KG1 (cell line): ENCODE measurements at regions not wholly inside any gene's neighbourhood (a gene's known extent, or its start where the extent isn't known, plus 50 kb on each side); places are given as distances from the start of the nearest gene placed in this dataset.

Experiments
- DNase-seq: peaks from one replicate; lab custom pipeline; 2025; lab: John Stamatoyannopoulos, UW

DNA sequence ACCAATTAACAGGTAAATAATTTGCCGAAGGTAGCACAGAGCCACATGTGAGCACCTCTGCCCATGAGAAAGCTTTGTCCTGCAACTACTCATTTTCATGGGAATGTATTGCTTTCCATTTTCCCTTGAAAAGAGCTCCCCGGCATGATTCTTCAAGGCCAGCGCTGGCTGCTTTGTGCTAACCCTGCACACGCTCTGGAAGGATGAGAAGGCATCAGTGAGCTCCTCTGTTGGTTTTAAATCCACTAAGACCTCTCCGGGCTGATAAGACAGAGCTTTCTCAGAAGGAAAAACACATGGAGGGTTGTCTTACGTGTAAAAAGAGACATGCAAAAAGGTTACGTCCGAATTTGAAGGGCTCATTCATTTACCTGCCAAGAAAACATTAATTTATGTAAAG, 553.9 kb upstream of the MKI67 start:
- DNase-seq = no peak

DNA sequence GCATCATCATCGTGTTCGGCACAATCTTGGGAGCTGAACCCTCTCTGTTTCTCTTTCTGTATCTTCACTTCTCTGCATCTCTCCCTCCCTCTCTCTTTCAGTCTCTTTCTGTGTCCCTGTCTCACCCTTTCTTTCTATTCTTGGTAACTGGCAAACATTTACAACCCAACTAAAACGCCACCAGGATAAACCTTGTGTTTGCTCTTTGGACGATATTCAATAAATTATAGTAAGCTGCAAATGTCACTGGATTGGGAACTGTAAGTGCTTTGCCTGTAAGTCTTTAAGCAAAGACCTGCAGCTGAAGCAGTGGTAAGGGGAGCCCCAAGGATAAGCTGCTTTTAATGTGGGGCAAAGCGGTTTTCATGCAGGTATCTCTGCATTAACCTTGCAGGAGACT, 558.0 kb upstream of the MKI67 start:
- no peak for DNase-seq

DNA sequence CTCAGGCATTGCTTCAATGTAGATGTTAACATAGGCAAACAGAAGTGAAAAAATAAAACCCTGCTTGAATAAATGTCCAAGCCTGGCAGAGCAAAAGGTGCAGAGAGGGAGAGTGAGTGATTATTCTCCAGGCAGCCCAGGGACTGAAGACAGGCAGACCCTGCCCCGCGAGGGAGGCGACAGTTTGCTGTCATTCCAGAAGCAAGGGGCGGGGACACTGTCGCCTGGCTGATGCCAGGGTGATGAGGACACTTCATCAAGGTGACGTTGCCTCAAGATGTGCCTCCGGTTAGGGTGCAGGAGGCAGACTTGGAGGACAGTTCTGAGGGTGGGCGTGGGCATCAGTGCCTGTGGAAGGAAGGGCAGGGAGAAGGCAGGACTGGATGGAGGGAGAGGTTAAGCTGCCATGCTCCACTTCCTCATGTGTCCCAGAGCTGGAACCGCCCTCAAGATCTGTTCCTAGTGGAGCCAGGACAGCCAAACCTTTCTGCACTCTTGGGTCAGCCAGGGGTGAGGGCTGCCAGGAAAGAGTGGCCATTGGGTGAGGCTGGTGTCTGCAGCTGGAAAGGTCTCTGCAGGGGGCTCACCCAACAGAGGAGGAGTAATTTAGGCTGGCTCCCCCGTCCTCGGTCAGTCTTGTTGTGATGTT, 560.5 kb upstream of the MKI67 start:
- no peak for DNase-seq

DNA sequence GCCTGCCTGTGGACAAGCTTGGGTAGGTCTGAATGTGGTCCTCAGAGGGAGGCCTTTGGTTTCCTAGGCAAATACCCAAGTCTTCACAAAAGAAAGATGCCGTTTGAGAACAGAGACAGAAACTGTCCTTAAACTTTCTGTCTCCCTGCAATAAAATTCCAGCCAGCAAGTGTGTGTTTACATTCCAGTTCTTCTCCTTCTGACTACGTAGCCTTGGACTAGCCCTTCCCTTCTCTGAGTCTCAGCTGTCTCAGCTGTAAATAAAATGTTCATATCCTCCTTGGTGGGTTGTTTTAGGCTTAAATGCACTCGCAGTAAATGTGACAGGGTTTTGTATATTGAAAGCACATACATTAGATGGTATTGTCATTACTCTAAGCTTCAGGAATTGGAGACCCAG, 561.2 kb upstream of the MKI67 start:
- no peak for DNase-seq

DNA sequence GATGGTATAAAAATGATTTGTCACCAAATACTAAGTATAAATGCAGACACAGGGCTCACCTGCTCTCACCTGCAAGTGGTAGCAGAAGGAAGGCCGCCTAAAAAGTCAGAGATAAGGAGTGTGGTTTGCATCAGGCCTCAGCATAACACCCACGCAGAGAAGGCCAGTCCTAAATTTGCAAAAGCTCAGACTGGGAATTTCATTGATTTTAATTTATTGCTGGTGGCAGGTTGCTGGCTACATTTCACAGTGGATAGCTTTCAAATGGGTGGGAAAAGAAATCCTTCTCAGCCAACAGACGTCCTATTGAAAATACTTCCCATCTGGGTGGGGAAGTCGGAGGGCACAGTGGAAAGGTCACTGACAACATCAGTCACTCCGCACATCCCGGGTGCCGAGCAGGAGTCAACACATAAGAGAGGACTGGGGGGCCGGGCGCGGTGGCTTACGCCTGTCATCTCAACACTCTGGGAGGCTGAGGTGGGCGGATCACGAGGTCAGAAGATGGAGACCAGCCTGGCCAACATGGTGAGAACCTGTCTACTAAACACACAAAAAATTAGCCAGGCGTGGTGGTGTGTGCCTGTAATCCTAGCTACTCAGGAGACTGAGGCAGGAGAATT, 561.8 kb upstream of the MKI67 start:
- no peak for DNase-seq

DNA sequence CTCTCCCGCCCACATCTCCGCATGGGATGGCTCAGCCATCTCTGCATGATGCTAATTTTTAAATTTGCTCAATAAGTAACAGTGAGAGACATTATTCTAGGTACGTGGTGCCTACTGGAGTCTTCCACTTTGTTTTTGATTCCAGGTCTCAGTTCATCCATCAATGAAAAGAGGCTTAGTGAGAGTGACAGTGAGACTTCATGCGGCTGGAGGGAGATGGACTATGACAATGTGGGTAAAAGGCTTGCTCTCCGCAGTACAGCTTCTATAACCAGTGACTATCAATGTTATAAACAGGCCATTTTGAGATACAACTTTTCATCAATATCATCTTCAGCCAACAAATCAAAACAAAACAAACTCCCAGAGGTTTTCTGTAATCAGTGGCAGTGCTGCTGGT, 563.4 kb upstream of the MKI67 start:
- no peak for DNase-seq

DNA sequence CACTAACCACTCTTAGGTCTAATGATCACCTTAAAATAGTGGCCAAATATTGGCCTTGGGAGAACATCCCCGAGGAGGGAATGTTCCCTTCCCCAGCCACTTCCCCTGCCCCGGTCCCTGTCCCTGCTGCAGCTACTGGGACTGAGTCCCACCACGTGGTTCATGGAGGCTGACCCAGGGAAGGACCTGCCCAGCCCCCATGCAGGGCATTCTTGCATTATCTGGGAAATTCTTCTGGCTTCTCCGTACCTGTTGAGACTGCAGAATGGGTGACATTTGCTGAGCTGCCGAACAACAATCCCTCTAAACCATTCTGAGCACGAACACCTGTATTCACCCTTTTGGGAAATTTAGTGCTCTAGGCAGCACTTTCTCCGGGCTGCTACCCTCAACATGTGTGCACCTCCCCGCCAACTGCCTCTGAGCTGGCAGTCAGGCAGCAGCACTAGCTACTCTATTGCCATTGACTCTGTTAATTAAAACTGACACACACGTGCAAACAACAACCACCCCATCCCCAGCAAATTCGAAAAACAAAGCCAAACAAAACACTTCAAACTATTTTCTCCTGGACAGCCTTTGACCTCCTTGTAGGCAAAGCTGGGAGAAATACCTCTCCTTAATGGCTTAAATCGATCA, 567.4 kb upstream of the MKI67 start:
- DNase-seq = no peak

DNA sequence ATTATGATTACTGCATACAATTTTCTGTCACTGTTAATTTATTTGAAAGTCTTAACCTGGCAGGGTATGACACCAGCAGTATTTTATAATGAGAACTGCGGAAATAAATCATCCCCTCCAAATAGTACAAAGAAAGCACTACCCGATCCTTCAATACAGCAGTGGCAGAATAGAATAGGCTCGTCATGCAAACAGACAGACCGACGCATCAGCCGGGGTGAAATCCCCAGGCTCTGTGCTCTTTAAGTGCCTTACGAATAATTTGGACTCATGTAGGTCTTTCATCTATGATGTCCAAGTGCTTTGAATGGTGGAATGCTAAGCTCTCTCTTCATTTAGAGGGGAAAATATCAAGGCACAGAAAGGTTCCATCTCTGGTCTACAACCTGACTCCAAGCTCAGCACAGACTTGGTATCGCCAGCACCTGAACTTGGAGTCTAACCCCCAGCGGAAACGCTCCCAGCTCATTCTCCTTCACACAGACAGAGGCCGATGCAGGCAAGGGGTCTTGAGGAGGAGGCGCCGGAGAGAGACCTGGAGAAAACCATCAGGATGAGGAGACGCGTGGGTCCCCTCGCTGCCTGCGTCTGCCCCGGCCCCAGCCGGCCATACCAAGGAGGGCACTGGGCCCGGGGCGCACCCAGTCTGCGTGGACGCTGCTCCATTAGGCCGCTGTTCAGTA, 568.1 kb upstream of the MKI67 start:
- no peak for DNase-seq

DNA sequence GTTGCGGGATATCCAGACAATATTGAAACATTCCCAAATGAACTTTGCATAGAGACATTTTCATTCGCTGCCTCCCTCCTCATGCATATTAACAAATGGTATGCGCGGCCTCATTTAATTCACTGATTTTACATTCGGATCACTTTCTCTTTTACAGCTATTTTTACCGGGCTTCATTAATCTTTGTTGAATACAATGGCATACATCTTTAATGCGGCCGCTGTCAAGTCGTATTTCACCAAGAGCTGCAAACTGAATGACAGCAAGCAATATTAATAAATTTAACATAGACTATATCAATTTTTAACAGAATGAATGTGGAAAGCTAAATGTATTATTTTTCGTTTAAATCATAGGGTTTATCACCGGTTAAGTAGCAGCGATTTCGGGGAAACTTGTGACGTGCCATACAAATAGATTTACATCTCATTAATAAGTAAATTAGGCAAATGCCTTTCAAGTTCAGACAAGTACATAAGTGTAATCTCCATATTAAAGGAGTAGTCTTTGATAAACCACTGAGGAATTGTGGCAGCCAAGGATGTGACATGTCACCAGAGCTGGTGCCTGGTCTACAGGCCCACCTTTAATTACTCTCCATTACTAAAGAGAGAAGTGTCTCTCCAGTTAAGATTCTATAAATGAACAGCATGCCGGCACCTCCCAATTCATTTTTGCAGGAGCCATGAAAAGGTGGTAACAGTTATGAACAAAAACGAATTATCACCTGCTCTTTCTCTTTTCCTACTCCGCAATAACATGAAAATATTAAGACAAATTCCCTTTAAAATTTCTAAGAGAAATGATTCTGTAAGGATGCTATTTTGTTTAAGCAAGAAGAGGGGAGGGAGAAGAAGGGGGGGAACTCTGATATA, 568.9 kb upstream of the MKI67 start:
- DNase-seq = no peak

DNA sequence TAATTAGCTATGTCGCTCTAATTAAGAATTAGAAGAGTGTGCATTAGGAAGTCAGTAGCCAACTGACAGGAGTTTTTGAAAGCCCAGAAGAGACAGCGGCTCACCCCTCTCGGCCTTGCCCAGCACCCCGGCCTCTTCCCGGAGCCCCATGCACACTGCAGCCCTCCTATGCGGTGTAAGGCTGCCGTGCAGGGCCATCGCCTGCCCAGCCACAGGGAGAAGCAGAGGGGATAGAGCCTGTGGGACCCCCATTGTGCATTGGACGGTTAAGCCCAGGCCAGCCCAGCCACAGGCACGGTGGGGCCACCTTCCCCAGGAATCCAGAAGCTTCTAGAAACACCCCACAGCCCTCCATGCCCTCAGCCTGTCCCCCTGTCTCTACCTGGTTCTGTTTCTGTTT, 569.7 kb upstream of the MKI67 start:
- no peak for DNase-seq

DNA sequence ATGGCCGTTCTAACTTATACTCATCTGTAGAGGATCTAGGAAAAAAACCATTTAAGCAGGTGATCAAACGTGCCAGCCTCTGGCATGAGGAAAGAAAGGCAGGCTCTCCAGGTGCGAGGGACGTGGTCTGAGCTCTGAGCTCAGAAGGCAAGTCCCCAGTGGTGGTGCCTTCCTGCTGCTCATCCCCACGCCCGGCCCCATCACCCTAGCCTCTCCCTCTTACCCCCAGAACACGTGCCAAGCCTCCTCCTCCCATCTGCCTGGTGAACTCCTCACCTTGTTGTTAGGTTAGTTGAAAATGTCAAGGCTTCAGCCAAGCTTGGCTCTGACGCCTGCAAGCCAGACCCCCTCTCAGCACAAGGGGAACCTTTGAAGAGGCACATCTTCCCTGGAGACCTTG, 571.2 kb upstream of the MKI67 start:
- no peak for DNase-seq

DNA sequence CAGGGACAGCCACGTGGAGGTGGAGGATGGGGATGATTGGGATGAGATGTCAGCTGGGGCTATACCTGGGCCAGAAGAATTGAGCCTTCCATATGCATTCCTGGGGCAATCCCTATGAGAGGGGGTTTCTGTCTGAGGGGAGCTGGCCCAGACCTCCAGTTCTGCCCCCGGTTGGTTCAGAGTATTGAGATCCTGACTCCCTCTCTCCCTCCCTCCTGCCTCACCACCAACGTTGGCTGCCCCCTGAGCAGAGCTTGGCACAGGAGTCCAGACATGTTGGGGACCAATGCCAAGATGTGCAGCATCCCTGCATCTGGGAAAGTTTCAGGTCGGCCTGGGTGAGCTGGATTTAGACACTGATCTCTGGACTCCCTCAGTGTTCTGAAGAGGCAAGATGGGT, 575.2 kb upstream of the MKI67 start:
- DNase-seq = no peak

DNA sequence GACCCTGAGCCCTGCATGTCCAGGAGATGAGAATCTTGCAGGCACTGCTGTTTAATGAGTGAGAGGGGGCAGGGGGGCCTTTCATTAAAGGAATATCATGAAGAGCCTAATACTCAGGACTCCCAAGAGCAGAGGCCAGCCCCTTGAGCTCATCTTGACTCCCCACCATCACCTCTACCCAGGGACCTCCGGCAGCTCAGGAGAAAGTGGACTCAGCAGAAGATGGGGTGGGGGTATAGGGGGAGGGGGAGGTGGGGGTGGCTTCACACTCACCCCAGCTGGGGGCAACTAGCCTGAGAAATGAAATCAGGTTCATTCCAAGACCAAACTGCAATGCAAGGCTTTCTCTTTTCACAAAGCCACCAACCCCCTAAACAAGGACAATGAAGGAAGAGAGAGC, 575.6 kb upstream of the MKI67 start:
- DNase-seq = no peak

DNA sequence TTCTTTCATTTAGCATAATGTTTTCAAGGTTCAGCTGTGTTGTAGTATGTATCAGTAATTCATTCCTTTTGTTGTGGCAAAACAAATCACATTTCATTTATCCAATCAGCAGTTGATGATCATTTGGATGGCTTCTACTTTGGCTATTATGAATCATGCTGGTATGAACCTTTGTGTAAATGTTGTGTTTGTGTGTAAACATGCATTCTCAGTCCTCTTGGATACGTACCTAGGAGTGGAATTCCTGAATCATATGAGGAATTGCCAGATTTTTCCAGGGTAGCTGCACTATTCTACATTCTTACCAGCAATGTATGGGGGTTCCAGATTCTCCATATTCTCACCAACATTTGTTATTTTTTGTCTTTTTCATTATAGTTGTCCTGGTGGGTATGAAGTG, 578.5 kb upstream of the MKI67 start:
- no peak for DNase-seq

DNA sequence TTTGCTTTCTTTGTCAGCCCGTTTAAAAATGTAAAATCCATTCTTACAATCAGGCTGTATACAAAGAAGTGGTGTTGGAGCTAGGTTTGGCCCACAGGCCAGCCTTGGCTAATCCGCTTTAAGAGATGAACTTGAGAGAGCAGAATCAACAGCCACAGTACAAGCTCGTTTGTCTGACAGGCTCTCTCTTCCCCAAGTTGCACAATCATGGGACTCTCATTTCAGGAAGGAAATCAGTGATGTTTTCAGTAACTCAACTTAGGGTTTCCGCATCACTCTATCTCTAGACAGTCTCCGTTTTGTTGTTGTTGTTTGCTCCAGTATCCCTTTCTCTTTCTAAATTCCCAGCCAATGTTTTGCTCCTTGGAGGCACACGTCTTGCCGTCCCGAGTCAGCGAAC, 582.0 kb upstream of the MKI67 start:
- DNase-seq = no peak

DNA sequence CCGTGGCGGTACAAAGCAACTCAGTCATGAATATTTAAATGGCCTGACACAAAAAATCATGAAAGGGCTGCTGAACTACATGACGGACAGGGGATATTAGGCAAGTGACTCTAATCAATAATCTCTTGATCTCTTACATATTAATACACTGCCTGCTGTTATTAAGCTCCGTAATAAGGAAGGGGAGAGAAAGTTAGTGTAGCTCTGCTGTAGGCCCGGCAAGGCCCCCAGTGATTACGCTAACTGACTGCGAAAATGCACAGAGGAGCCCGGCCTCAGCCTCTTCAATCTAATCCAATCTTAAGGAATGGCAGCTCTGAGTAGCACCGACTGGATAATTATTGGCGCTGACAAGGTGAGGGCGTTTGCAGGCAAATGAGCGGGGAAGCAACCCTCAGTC, 583.5 kb upstream of the MKI67 start:
- DNase-seq = no peak

DNA sequence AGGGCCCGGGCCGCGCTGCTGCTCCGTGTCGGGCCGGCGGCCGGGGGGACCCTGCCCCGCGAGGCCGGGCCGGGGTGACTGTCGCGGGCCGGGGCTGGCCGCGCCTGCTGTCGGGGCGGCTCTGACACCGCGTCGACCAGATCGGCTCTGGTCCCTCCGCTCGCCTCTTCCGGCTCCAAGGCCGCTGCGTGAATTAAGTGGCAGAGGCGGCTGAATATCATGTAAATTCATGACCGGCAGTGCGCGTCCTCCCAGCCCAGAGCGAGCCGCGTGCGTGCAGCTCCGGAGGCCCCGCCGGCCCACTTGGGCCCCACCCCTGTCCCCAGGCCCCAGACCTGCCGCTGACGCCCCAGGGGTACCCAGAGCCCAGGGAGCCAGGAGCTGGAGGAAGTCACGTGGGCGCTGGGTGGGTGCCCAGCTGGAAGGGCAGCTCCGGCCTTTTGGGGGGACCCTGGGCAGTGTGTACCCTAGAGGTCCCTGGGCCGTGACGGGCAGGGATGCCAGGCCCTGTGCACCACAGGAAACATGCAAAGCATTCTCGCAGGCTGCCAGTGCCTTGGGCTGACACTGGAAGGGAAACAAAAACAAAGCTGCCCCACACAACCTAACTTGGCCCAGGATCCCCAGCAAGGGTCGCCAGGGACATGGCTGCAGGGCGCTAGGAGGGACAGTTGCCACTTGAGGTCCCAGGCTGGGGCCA, 584.0 kb upstream of the MKI67 start:
- no peak for DNase-seq

DNA sequence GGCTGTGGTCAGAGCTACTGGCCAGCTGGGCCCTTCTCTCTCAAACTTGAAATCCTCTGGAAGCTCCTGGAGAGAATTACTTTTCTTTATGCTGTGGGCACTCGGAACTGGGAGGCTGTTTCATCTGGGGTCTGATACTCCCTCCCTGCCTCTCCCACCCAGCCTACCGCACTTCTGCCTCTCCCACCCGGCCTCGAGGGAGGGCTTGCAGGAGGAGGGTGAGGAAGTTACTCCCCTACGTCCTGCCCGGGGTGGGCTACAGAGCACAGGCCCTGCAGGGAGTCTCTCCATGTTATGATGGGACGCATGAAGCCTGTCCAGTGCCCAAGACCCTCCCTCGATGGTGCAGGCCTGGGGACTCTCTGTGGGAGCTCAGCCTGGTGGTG, 584.6 kb upstream of the MKI67 start:
- no peak for DNase-seq

DNA sequence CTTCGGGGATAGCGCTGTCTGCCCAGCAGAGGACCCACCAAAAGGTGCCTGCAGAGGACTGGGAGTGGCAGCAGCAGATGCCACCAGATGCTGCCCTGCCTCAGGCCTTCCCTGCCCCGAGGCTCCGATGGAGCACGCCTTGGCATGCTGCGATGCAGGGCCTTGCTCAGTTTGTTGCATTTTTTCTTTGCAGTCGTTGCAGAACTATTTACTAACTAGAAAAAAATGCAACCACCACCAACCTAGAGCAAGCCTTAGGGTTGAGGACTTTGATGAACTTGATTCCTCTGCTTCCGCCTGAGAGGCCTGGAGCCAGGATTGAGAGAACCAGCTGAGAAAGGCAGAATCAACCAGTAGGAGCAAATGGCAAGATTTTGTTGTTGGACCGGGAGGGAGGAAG, 585.6 kb upstream of the MKI67 start:
- DNase-seq = no peak

DNA sequence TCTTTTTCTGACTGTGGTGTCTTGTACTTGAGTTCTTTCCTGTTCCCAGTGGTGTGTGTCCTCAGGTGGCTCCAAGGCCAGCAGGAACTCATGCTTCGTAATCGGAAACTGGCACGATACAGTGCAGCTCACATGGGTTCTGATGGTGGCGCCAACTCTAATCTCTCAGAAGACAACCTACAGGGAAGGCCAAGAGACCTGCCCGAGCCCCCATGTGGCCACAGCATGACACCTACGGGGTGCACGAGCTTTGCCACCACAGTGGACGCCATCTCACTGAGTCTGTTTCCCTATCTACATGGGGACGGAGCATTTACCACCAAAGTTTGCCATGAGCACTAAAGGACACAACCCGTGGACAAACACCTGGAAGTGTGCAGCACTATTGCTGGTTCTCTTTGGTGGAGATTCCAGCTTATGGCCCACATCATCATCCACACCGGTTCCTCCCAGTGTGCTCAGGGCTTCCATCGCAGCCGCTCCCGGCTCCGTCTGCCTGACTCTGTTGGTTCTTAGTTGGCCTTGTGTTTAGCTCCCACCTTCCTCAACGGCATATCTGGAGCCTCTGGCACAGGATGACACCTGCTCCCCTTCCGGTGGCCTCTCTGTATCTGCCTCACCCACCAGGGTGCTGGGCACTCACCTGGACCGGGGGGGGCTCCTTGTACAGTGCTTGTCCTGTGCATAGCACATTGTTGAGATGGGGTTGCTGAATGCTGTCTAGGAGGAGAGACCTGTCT, 586.6 kb upstream of the MKI67 start:
- no peak for DNase-seq

DNA sequence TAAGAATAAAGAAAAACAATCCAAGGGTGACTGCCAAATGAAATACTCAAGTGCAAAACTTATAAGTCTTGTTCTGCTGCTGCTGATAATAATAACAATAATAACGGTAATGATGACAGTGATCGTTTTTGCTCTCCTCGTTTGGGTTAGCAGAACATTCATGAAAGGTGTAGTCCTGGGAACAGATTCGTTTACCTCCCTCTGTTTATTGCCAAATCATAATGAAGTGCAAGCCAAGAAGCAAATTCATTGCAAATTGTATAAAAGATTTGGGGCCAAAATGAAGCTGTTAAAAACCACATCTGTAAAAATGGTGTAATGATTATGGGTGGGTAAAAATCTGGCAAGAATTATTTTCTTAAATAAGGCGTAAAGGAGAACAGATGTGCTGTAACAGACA, 587.2 kb upstream of the MKI67 start:
- no peak for DNase-seq
